HG03354 (cell line): ENCODE measurements at regions not wholly inside any gene's neighbourhood (a gene's known extent, or its start where the extent isn't known, plus 50 kb on each side); places are given as distances from the start of the nearest gene placed in this dataset.

Source experiments
- ATAC-seq: cut with Tn5 transposase; IDR thresholded peaks from one replicate; pipeline ENCODE4 v1.9.1; 2021; ENCODE audit warnings: mild to moderate bottlenecking; ENCODE audit not compliant: unreplicated experiment, poor library complexity, severe bottlenecking

- ATAC-seq = no peak
These were observed 252.0 kb upstream of the VEPH1 start for GRCh38 chr3:157755233-157755632.

- ATAC-seq = no peak
These were observed 251.2 kb upstream of the VEPH1 start for GRCh38 chr3:157754451-157754850.

- no peak for ATAC-seq
These were observed 250.5 kb upstream of the VEPH1 start for GRCh38 chr3:157753787-157754136.

- no peak for ATAC-seq
These were observed 250.0 kb upstream of the VEPH1 start for GRCh38 chr3:157752956-157753786.

GRCh38 chr3:157752554-157752953 is 249.3 kb upstream of the VEPH1 start:
- no peak for ATAC-seq

GRCh38 chr3:157751386-157751785 is 248.2 kb upstream of the VEPH1 start:
- ATAC-seq = no peak

- no peak for ATAC-seq
These were observed 243.2 kb upstream of the VEPH1 start for GRCh38 chr3:157746391-157746790.

GRCh38 chr3:157741607-157742006 is 238.4 kb upstream of the VEPH1 start:
- no peak for ATAC-seq

- ATAC-seq = no peak
These were observed 235.2 kb upstream of the VEPH1 start for GRCh38 chr3:157738441-157738840.

GRCh38 chr3:157718800-157719199 is 215.6 kb upstream of the VEPH1 start:
- ATAC-seq = no peak

GRCh38 chr3:157713101-157713500 is 209.9 kb upstream of the VEPH1 start:
- no peak for ATAC-seq

GRCh38 chr3:157705258-157705657 is 202.0 kb upstream of the VEPH1 start:
- ATAC-seq = no peak

- no peak for ATAC-seq
These were observed 197.2 kb upstream of the VEPH1 start for GRCh38 chr3:157700405-157700804.

- ATAC-seq = no peak
These were observed 192.4 kb upstream of the VEPH1 start for GRCh38 chr3:157695586-157695985.

GRCh38 chr3:157695103-157695502 is 191.9 kb upstream of the VEPH1 start:
- ATAC-seq = no peak

GRCh38 chr3:157693762-157694161 is 190.5 kb upstream of the VEPH1 start:
- no peak for ATAC-seq

- peak; percentile 86 for ATAC-seq
These were observed 189.3 kb upstream of the VEPH1 start for GRCh38 chr3:157692468-157692867.

- ATAC-seq = no peak
These were observed 180.5 kb upstream of the VEPH1 start for GRCh38 chr3:157683668-157684067.

GRCh38 chr3:157672061-157672460 is 168.8 kb upstream of the VEPH1 start:
- no peak for ATAC-seq

GRCh38 chr3:157671656-157672055 is 168.4 kb upstream of the VEPH1 start:
- ATAC-seq = no peak

GRCh38 chr3:157669416-157669815 is 166.2 kb upstream of the VEPH1 start:
- no peak for ATAC-seq

- no peak for ATAC-seq
These were observed 164.3 kb upstream of the VEPH1 start for GRCh38 chr3:157667493-157667892.
